ENCODE measurements at regions not wholly inside any gene's neighbourhood (a gene's known extent, or its start where the extent isn't known, plus 50 kb on each side); places are given as distances from the start of the nearest gene placed in this dataset.
A peak's percentile ranks its signal among the peaks of the same experiment; 100 is the strongest.

DNA sequence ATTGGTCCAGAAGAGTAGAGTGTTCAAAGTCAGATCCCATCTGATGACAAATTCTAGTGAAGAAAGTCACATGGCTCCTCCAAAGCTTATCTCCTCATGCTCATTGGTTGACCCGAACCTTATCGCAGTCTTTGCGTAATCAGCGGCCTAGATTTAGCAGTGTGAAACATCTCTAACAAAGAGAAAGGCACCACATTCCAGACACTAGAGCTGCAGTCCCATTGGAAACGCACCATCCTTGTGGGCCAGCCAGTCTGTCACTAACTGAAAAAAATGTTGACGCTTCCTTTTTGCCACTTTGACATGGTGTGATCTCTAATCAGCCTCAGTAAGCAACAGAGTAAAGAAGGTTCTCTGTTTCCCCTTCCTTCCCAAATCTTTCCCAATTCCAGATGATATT, 458.0 kb upstream of the WWC1 start:
- Histone ChIP-seq H3K9me3 (ENCODE audit: severe bottlenecking) (no peaks in the 10 kb centered on the region), H3K36me3 (ENCODE audit: low read depth) (no peaks in the 10 kb centered on the region), H3K27me3 (ENCODE audit: insufficient read depth, poor library complexity, severe bottlenecking) (no peaks in the 10 kb centered on the region), H3K27ac (ENCODE audit: poor library complexity, severe bottlenecking) (no peak overlapping the region), H3K4me3 (ENCODE audit: severe bottlenecking) (no peak overlapping the region), H3K4me1 (ENCODE audit: insufficient read depth, poor library complexity, severe bottlenecking) (peaks cover under 1% of the 10 kb centered on the region)
- TF ChIP-seq, protein P1, sequence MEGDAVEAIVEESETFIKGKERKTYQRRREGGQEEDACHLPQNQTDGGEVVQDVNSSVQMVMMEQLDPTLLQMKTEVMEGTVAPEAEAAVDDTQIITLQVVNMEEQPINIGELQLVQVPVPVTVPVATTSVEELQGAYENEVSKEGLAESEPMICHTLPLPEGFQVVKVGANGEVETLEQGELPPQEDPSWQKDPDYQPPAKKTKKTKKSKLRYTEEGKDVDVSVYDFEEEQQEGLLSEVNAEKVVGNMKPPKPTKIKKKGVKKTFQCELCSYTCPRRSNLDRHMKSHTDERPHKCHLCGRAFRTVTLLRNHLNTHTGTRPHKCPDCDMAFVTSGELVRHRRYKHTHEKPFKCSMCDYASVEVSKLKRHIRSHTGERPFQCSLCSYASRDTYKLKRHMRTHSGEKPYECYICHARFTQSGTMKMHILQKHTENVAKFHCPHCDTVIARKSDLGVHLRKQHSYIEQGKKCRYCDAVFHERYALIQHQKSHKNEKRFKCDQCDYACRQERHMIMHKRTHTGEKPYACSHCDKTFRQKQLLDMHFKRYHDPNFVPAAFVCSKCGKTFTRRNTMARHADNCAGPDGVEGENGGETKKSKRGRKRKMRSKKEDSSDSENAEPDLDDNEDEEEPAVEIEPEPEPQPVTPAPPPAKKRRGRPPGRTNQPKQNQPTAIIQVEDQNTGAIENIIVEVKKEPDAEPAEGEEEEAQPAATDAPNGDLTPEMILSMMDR (IDR thresholded peaks at IDR 0.05; ENCODE audit: poor library complexity, severe bottlenecking), result no peak
- DNase-seq (ENCODE audit: low spot score), result no peak
- no peak for ATAC-seq (ENCODE audit: low read depth)

GRCh38 chr5:167835146-167835545, 456.3 kb upstream of the WWC1 start:
- H3K36me3 ChIP-seq (ENCODE audit: low read depth), result no peaks in the 10 kb centered on the region
- no peak overlapping the region for H3K4me3 ChIP-seq (ENCODE audit: severe bottlenecking)
- no peaks in the 10 kb centered on the region for H3K9me3 ChIP-seq (ENCODE audit: severe bottlenecking)
- H3K27me3 ChIP-seq (ENCODE audit: insufficient read depth, poor library complexity, severe bottlenecking), result no peaks in the 10 kb centered on the region
- ATAC-seq (ENCODE audit: low read depth), result no peak
- DNase-seq (ENCODE audit: low spot score), result no peak
- TF ChIP-seq, protein P1 (IDR thresholded peaks at IDR 0.05; ENCODE audit: poor library complexity, severe bottlenecking), result no peak
- H3K27ac ChIP-seq (ENCODE audit: poor library complexity, severe bottlenecking), result no peak overlapping the region
- H3K4me1 ChIP-seq (ENCODE audit: insufficient read depth, poor library complexity, severe bottlenecking), result peaks cover 10% of the 10 kb centered on the region

DNA sequence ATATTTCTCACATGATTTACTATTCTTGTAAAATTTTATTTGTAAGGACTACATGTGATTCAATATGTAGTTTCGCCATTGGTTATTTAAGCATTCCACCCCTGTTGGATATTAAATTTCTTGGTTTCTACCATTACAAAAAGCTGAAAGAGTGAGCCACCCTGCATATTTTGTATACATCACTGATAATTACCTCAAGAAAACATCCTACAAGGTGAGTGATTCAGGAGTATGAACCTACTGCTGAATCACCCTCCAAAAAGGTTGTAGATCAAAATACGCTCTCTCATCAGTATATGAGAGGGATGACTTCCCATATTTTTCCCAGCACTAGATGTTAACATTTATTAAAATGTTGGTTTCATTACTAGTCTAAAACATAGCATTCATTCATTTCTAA, 454.3 kb upstream of the WWC1 start:
- Histone ChIP-seq H3K27me3 (ENCODE audit: insufficient read depth, poor library complexity, severe bottlenecking) (no peaks in the 10 kb centered on the region), H3K36me3 (ENCODE audit: low read depth) (no peaks in the 10 kb centered on the region), H3K4me3 (ENCODE audit: severe bottlenecking) (no peak overlapping the region), H3K9me3 (ENCODE audit: severe bottlenecking) (no peaks in the 10 kb centered on the region), H3K4me1 (ENCODE audit: insufficient read depth, poor library complexity, severe bottlenecking) (peaks cover 10% of the 10 kb centered on the region), H3K27ac (ENCODE audit: poor library complexity, severe bottlenecking) (no peak overlapping the region)
- no peak for ATAC-seq (ENCODE audit: low read depth)
- TF ChIP-seq, protein P1 (IDR thresholded peaks at IDR 0.05; ENCODE audit: poor library complexity, severe bottlenecking), result no peak
- no peak for DNase-seq (ENCODE audit: low spot score)

GRCh38 chr5:167839065-167839464, 452.4 kb upstream of the WWC1 start:
- H3K27me3 ChIP-seq (ENCODE audit: insufficient read depth, poor library complexity, severe bottlenecking), result no peaks in the 10 kb centered on the region
- no peak overlapping the region for H3K4me3 ChIP-seq (ENCODE audit: severe bottlenecking)
- H3K27ac ChIP-seq (ENCODE audit: poor library complexity, severe bottlenecking), result peak overlapping the region; percentile 14
- H3K36me3 ChIP-seq (ENCODE audit: low read depth), result no peaks in the 10 kb centered on the region
- ATAC-seq (ENCODE audit: low read depth), result peak; percentile 79
- TF ChIP-seq, protein P1 (IDR thresholded peaks at IDR 0.05; ENCODE audit: poor library complexity, severe bottlenecking), result no peak
- no peak for DNase-seq (ENCODE audit: low spot score)
- peaks cover 10% of the 10 kb centered on the region for H3K4me1 ChIP-seq (ENCODE audit: insufficient read depth, poor library complexity, severe bottlenecking)
- no peaks in the 10 kb centered on the region for H3K9me3 ChIP-seq (ENCODE audit: severe bottlenecking)

DNA sequence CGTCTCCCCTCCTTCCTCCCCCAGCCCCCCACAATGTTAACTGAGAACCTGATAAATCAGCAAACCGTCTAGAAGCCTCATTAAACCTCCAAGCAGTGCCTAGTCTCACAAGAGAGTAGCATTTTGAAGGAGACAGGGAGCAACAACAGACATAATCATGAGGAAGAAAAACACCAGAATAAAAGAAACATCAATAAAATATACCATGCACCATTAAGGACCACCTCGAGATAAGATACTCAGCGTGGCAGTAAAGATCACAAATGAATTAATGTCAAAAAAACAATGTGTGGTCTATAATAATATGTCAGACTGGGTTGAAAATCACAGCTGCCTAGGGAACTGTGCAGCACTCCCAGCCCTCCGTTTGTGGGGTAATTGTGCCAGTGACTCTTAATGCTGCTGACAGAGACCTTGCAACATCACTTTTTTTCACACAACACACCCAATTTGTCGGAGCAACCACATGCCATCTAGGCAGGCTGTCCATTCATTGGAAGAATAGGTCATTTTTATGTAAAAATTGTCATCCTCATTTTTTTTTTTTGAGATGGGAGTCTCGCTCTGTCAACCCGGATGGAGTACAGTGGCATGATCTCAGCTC, 450.8 kb upstream of the WWC1 start:
- no peak for DNase-seq (ENCODE audit: low spot score)
- Histone ChIP-seq H3K27ac (ENCODE audit: poor library complexity, severe bottlenecking) (no peak overlapping the region), H3K9me3 (ENCODE audit: severe bottlenecking) (no peaks in the 10 kb centered on the region), H3K27me3 (ENCODE audit: insufficient read depth, poor library complexity, severe bottlenecking) (no peaks in the 10 kb centered on the region), H3K4me3 (ENCODE audit: severe bottlenecking) (no peak overlapping the region), H3K4me1 (ENCODE audit: insufficient read depth, poor library complexity, severe bottlenecking) (peaks cover 10% of the 10 kb centered on the region), H3K36me3 (ENCODE audit: low read depth) (no peaks in the 10 kb centered on the region)
- ATAC-seq (ENCODE audit: low read depth), result no peak
- TF ChIP-seq, protein P1 (IDR thresholded peaks at IDR 0.05; ENCODE audit: poor library complexity, severe bottlenecking), result no peak
